ENCODE measurements at regions not wholly inside any gene's neighbourhood (a gene's known extent, or its start where the extent isn't known, plus 50 kb on each side); places are given as distances from the start of the nearest gene placed in this dataset.
"Not testable (repeated sequence)": the region's sequence is repeated elsewhere in the genome, so short reads cannot be mapped to it uniquely, and the experiment has no call there.

DNA sequence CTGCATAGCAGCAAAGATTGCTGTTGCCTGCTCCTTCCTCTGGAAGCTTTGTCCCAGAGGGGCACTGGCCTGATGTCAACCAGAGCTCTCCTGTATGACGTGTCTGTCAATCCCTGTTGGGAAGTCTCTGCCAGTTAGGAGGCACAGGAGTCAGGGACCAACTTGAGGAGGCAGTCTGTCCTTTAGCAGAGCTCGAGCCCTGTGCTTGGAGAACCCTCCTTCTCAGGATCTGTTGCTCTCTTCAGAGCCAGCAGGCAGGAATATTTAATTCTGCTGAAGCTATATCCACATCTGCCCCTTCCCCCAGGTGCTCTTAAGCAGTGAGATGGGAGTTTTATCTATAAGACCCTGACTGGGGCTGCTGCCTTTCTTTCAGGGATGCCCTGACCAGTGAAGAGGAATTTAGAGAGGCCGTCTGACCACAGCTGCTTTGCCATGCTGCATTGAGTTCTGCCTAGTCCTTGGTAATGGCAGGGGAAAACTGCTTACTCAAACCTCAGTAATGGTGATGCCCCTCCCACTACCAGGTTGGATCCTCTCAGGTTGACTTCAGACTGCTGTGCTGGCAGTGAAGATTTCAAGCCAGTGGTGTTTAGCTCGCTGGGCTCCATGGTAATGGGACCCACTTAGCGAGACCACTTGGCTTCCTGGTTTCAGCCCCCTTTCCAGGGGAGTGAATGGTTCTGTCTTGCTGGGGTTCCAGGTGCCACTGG, 218.6 kb upstream of the SLC38A2 start:
- Histone ChIP-seq H3K36me3 (no peaks in the 10 kb centered on the region), H3K4me3 (no peak overlapping the region), H3K27ac (no peak overlapping the region), H3K27me3 (no peaks in the 10 kb centered on the region), H3K4me1 (peaks cover 0 to 3% (median 2%) of the 10 kb centered on the region in 4 donors), H3K9me3 (no peaks in the 10 kb centered on the region)
- ATAC-seq (ENCODE audit: low FRiP score in 2 of 2), result no peak
- TF ChIP-seq POLR2AphosphoS5 (IDR thresholded peaks at IDR 0.05) (no peak), EP300 (IDR thresholded peaks at IDR 0.05) (no peak), POLR2A (IDR thresholded peaks at IDR 0.05) (no peak), CTCF (IDR thresholded peaks at IDR 0.05) (no peak)
- DNase-seq, result no peak
- 97 to 100% methylated on average over 2 to 5 of the region's 5 CpGs for WGBS, 2 donors

GRCh38 chr12:46585854-46586621, 213.5 kb upstream of the SLC38A2 start:
- 57 to 79% methylated on average over 6 to 7 of the region's 7 CpGs for WGBS, 2 donors
- Histone ChIP-seq H3K27ac (no peak overlapping the region), H3K4me1 (peaks cover 0 to 11% (median 6%) of the 10 kb centered on the region in 4 donors), H3K9me3 (peaks cover 0 to 10% (median 4%) of the 10 kb centered on the region in 4 donors), H3K27me3 (no peaks in the 10 kb centered on the region), H3K36me3 (no peaks in the 10 kb centered on the region), H3K4me3 (no peak overlapping the region)
- TF ChIP-seq EP300 (IDR thresholded peaks at IDR 0.05) (no peak), POLR2AphosphoS5 (IDR thresholded peaks at IDR 0.05) (peak in 1 of 2 donors; percentile 49)
- no peak for ATAC-seq (ENCODE audit: low FRiP score in 2 of 2)
- peak in 1 of 2 donors; percentile 79 for DNase-seq

- DNase-seq; H3K36me3 ChIP-seq; H3K27ac ChIP-seq; H3K4me3 ChIP-seq; ATAC-seq (ENCODE audit: low FRiP score in 2 of 2); H3K27me3 ChIP-seq: not testable (repeated sequence)
- WGBS, 2 donors, result 96% methylated on average over 4 of the region's 4 CpGs
- Histone ChIP-seq H3K9me3 (peaks cover 0 to 10% (median 4%) of the 10 kb centered on the region in 4 donors), H3K4me1 (peaks cover 0 to 11% (median 6%) of the 10 kb centered on the region in 4 donors)
These were observed 211.5 kb upstream of the SLC38A2 start for GRCh38 chr12:46584098-46584497.

GRCh38 chr12:46581990-46582389, 209.4 kb upstream of the SLC38A2 start:
- peaks cover 0 to 10% (median 4%) of the 10 kb centered on the region in 4 donors for H3K9me3 ChIP-seq
- not testable (repeated sequence) for ATAC-seq (ENCODE audit: low FRiP score in 2 of 2); H3K27me3 ChIP-seq; H3K27ac ChIP-seq; H3K36me3 ChIP-seq; H3K4me3 ChIP-seq; DNase-seq
- WGBS, 2 donors, result 94 to 96% methylated on average over 2 of the region's 2 CpGs
- peaks cover 0 to 11% (median 6%) of the 10 kb centered on the region in 4 donors for H3K4me1 ChIP-seq

- Histone ChIP-seq H3K4me3 (no peak overlapping the region), H3K4me1 (peaks cover 0 to under 1% (median 0%) of the 10 kb centered on the region in 4 donors), H3K27ac (no peak overlapping the region), H3K27me3 (no peaks in the 10 kb centered on the region), H3K9me3 (peaks cover 0 to 10% (median 4%) of the 10 kb centered on the region in 4 donors), H3K36me3 (no peaks in the 10 kb centered on the region)
- WGBS, 2 donors, result 42 to 84% methylated on average over 1 of the region's 1 CpG
- TF ChIP-seq POLR2A (IDR thresholded peaks at IDR 0.05) (no peak), EP300 (IDR thresholded peaks at IDR 0.05) (no peak), CTCF (IDR thresholded peaks at IDR 0.05) (no peak), POLR2AphosphoS5 (IDR thresholded peaks at IDR 0.05) (no peak)
- DNase-seq, result no peak
- no peak for ATAC-seq (ENCODE audit: low FRiP score in 2 of 2)
These were observed 207.9 kb upstream of the SLC38A2 start for GRCh38 chr12:46580445-46580844.

DNA sequence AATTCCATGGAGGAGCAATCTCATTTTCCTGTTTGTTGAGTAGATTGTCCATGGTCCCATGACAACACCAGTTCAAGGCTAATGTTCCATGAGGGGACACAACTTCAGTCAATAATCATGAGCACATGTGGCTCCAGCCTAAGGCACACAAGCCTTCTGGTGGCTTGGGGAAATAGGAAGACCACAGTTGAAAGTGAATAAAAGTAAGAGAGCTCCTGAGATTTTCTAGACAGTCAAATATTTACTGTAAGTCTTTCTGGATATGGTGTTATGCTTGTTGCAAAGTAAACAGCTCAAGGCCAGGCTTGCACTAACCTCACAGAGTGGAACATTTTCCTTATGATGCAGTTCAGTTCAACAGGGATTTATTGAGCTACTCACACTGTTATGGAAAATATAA, 206.9 kb upstream of the SLC38A2 start:
- TF ChIP-seq EP300 (IDR thresholded peaks at IDR 0.05) (no peak), CTCF (IDR thresholded peaks at IDR 0.05) (no peak), POLR2AphosphoS5 (IDR thresholded peaks at IDR 0.05) (no peak), POLR2A (IDR thresholded peaks at IDR 0.05) (no peak)
- Histone ChIP-seq H3K36me3 (no peaks in the 10 kb centered on the region), H3K9me3 (peaks cover 0 to 10% (median 4%) of the 10 kb centered on the region in 4 donors), H3K4me3 (no peak overlapping the region), H3K27ac (no peak overlapping the region), H3K27me3 (no peaks in the 10 kb centered on the region), H3K4me1 (no peaks in the 10 kb centered on the region)
- ATAC-seq (ENCODE audit: low FRiP score in 2 of 2) (no peak), DNase-seq (no peak)

All from upper lobe of left lung (tissue), 6 donors.